Kidney (tissue), 13 donors: ENCODE measurements at regions not wholly inside any gene's neighbourhood (a gene's known extent, or its start where the extent isn't known, plus 50 kb on each side); places are given as distances from the start of the nearest gene placed in this dataset.

ENCODE experiments used
- DNase-seq, 5 donors: peaks; one replicate each; pipeline ENCODE4 v3.0.0-alpha.2; 2013 to 2020
- FAIRE-seq: peaks from 2 replicates; lab custom pipeline; 2012; peaks lifted over from hg19 to GRCh38; lab: Jason Lieb, UNC
- H3K27ac ChIP-seq, 2 donors: one replicate each; pipeline ENCODE4 v1.7.0; 2013; ENCODE audit warnings: low read depth in 2 of 2, low read length in 2 of 2, inconsistent platforms in 1 of 2
- H3K27me3 ChIP-seq: one replicate; pipeline ENCODE4 v1.7.1; 2013; ENCODE audit warnings: low read length, inconsistent platforms; ENCODE audit not compliant: control insufficient read depth, insufficient read depth
- H3K36me3 ChIP-seq, 3 donors: one replicate each; pipeline versions ENCODE4 v1.7.0 to v1.7.1; 2013; ENCODE audit warnings: low read length in 3 of 3, control low read depth in 1 of 3, inconsistent platforms in 1 of 3; ENCODE audit not compliant: insufficient read depth in 3 of 3, control insufficient read depth in 2 of 3
- H3K4me1 ChIP-seq, 3 donors: one replicate each; pipeline versions ENCODE4 v1.7.0 to v1.7.1; 2013; ENCODE audit warnings: low read length in 3 of 3, inconsistent platforms in 1 of 3, low read depth in 1 of 3; ENCODE audit not compliant: control insufficient read depth in 2 of 3, insufficient read depth in 2 of 3
- H3K4me3 ChIP-seq, 3 donors: one replicate each; pipeline versions ENCODE4 v1.7.0 to v1.8.1; 2013; ENCODE audit warnings: low read length in 3 of 3, control low read depth in 1 of 3, inconsistent platforms in 1 of 3
- H3K9ac ChIP-seq, 3 donors: one replicate each; pipeline versions ENCODE4 v1.7.0 to v1.7.1; 2013; ENCODE audit warnings: low read length in 3 of 3, control low read depth in 1 of 3, inconsistent platforms in 1 of 3
- H3K9me3 ChIP-seq, 3 donors: one replicate each; pipeline versions ENCODE4 v1.7.0 to v1.7.1; 2013; ENCODE audit warnings: low read length in 3 of 3, control low read depth in 1 of 3, inconsistent platforms in 1 of 3; ENCODE audit not compliant: control insufficient read depth in 2 of 3, insufficient read depth in 1 of 3
- CTCF ChIP-seq: IDR thresholded peaks from 3 replicates; pipeline ENCODE4 v1.5.1; 2012; ENCODE audit warnings: mild to moderate bottlenecking, moderate library complexity, borderline replicate concordance; ENCODE audit not compliant: insufficient read depth; ENCODE audit errors: extremely low read depth
- intact Hi-C: fragments of 100-400 bp; cut with DNase I; formaldehyde crosslinking; loops from one replicate; pipeline ENCODE4 v1.11.1; 2022
- donor health status: control.
- donor health status: control.
- donor health status: control.
- donor health status: control.
- donor health status: control.
- donor health status: DM: yes; HTN: yes; CAD: no.
- donor health status: Normal renal cell carcinoma (clear cell type).

- DNase-seq, result no peak
- Histone ChIP-seq H3K4me1 (no peaks in the 10 kb centered on the region), H3K9me3 (no peaks in the 10 kb centered on the region), H3K9ac (no peak overlapping the region), H3K27ac (no peak overlapping the region), H3K4me3 (no peak overlapping the region), H3K27me3 (no peaks in the 10 kb centered on the region), H3K36me3 (no peaks in the 10 kb centered on the region)
- intact Hi-C loops, result no loop called here
- no peak for TF ChIP-seq CTCF
- no peak for FAIRE-seq
These were observed 665.4 kb downstream of the MAT2B start for GRCh38 chr5:164170814-164171213.

GRCh38 chr5:164175083-164175482 lies 669.7 kb downstream of the MAT2B start:
- Histone ChIP-seq H3K4me1 (no peaks in the 10 kb centered on the region), H3K9me3 (no peaks in the 10 kb centered on the region), H3K36me3 (no peaks in the 10 kb centered on the region), H3K27me3 (no peaks in the 10 kb centered on the region), H3K9ac (no peak overlapping the region), H3K4me3 (no peak overlapping the region), H3K27ac (no peak overlapping the region)
- intact Hi-C loops, result no loop called here
- TF ChIP-seq CTCF, result no peak
- no peak for DNase-seq
- FAIRE-seq, result no peak

GRCh38 chr5:164179406-164179805 lies 674.0 kb downstream of the MAT2B start:
- H3K4me3 ChIP-seq, result no peak overlapping the region
- FAIRE-seq (no peak), DNase-seq (no peak)
- intact Hi-C loops, result no loop called here
- H3K27me3 ChIP-seq, result no peaks in the 10 kb centered on the region
- H3K36me3 ChIP-seq, result no peaks in the 10 kb centered on the region
- no peak for TF ChIP-seq CTCF
- no peak overlapping the region for H3K27ac ChIP-seq
- no peak overlapping the region for H3K9ac ChIP-seq
- H3K4me1 ChIP-seq, result no peaks in the 10 kb centered on the region
- no peaks in the 10 kb centered on the region for H3K9me3 ChIP-seq

GRCh38 chr5:164181604-164182003 lies 676.2 kb downstream of the MAT2B start:
- DNase-seq, result no peak

More at GRCh38 chr5:164181604-164182003, 676.2 kb downstream of the MAT2B start:
- TF ChIP-seq CTCF, result no peak
- no peaks in the 10 kb centered on the region for H3K9me3 ChIP-seq
- H3K27me3 ChIP-seq, result no peaks in the 10 kb centered on the region
- H3K4me1 ChIP-seq, result no peaks in the 10 kb centered on the region
- no peak overlapping the region for H3K27ac ChIP-seq
- no peaks in the 10 kb centered on the region for H3K36me3 ChIP-seq
- H3K4me3 ChIP-seq, result no peak overlapping the region
- H3K9ac ChIP-seq, result no peak overlapping the region
- FAIRE-seq, result no peak
- intact Hi-C loops, result no loop called here
